ENCODE measurements at regions not wholly inside any gene's neighbourhood (a gene's known extent, or its start where the extent isn't known, plus 50 kb on each side); places are given as distances from the start of the nearest gene placed in this dataset.
"Not testable (repeated sequence)": the region's sequence is repeated elsewhere in the genome, so short reads cannot be mapped to it uniquely, and the experiment has no call there.

- H3K4me3 ChIP-seq (ENCODE audit: low read length); DNase-seq (ENCODE audit: low read depth, low spot score): not testable (repeated sequence)
Observed at GRCh38 chr9:41367301-41367700, 178.2 kb upstream of the ZNG1F start.

GRCh38 chr9:41361790-41362189, 172.7 kb upstream of the ZNG1F start:
- DNase-seq (ENCODE audit: low read depth, low spot score); H3K4me3 ChIP-seq (ENCODE audit: low read length): not testable (repeated sequence)

GRCh38 chr9:41359116-41359515, 170.0 kb upstream of the ZNG1F start:
- peak; percentile 19 for DNase-seq (ENCODE audit: low read depth, low spot score)
- peak overlapping the region; percentile 66 for H3K4me3 ChIP-seq (ENCODE audit: low read length)

GRCh38 chr9:41358682-41359081, 169.6 kb upstream of the ZNG1F start:
- DNase-seq (ENCODE audit: low read depth, low spot score), result peak; percentile 40
- peak overlapping the region; percentile 66 for H3K4me3 ChIP-seq (ENCODE audit: low read length)

- not testable (repeated sequence) for DNase-seq (ENCODE audit: low read depth, low spot score)
- H3K4me3 ChIP-seq (ENCODE audit: low read length), result peak overlapping the region; percentile 66
Observed at GRCh38 chr9:41357918-41358404, 168.8 kb upstream of the ZNG1F start.

- H3K4me3 ChIP-seq (ENCODE audit: low read length); DNase-seq (ENCODE audit: low read depth, low spot score): not testable (repeated sequence)
Observed at GRCh38 chr9:41357350-41357748, 168.2 kb upstream of the ZNG1F start.

GRCh38 chr9:41356588-41357349, 167.7 kb upstream of the ZNG1F start:
- H3K4me3 ChIP-seq (ENCODE audit: low read length); DNase-seq (ENCODE audit: low read depth, low spot score): not testable (repeated sequence)

- H3K4me3 ChIP-seq (ENCODE audit: low read length); DNase-seq (ENCODE audit: low read depth, low spot score): not testable (repeated sequence)
Observed at GRCh38 chr9:41355712-41356450, 166.8 kb upstream of the ZNG1F start.

- not testable (repeated sequence) for H3K4me3 ChIP-seq (ENCODE audit: low read length)
Observed at GRCh38 chr9:41354978-41355377, 165.9 kb upstream of the ZNG1F start.

GRCh38 chr9:41354060-41354934, 165.2 kb upstream of the ZNG1F start:
- DNase-seq (ENCODE audit: low read depth, low spot score); H3K4me3 ChIP-seq (ENCODE audit: low read length): not testable (repeated sequence)

More at GRCh38 chr9:41354978-41355377, 165.9 kb upstream of the ZNG1F start:
- DNase-seq (ENCODE audit: low read depth, low spot score), result not testable (repeated sequence)

GRCh38 chr9:41353026-41353425, 163.9 kb upstream of the ZNG1F start:
- not testable (repeated sequence) for DNase-seq (ENCODE audit: low read depth, low spot score); H3K4me3 ChIP-seq (ENCODE audit: low read length)

GRCh38 chr9:41352390-41352789, 163.3 kb upstream of the ZNG1F start:
- not testable (repeated sequence) for DNase-seq (ENCODE audit: low read depth, low spot score)

GRCh38 chr9:41347893-41348292, 158.8 kb upstream of the ZNG1F start:
- not testable (repeated sequence) for DNase-seq (ENCODE audit: low read depth, low spot score); H3K4me3 ChIP-seq (ENCODE audit: low read length)

More at GRCh38 chr9:41352390-41352789, 163.3 kb upstream of the ZNG1F start:
- not testable (repeated sequence) for H3K4me3 ChIP-seq (ENCODE audit: low read length)

- H3K4me3 ChIP-seq (ENCODE audit: low read length), result not testable (repeated sequence)
Observed at GRCh38 chr9:41332562-41332961, 143.4 kb upstream of the ZNG1F start.

GRCh38 chr9:41321277-41321676, 132.2 kb upstream of the ZNG1F start:
- not testable (repeated sequence) for DNase-seq (ENCODE audit: low read depth, low spot score); H3K4me3 ChIP-seq (ENCODE audit: low read length)

More at GRCh38 chr9:41332562-41332961, 143.4 kb upstream of the ZNG1F start:
- DNase-seq (ENCODE audit: low read depth, low spot score), result not testable (repeated sequence)

GRCh38 chr9:41308953-41309352, 119.8 kb upstream of the ZNG1F start:
- not testable (repeated sequence) for DNase-seq (ENCODE audit: low read depth, low spot score); H3K4me3 ChIP-seq (ENCODE audit: low read length)

GRCh38 chr9:41285744-41286143, 96.6 kb upstream of the ZNG1F start:
- H3K4me3 ChIP-seq (ENCODE audit: low read length); DNase-seq (ENCODE audit: low read depth, low spot score): not testable (repeated sequence)

GRCh38 chr9:41280299-41281238, 91.5 kb upstream of the ZNG1F start:
- DNase-seq (ENCODE audit: low read depth, low spot score); H3K4me3 ChIP-seq (ENCODE audit: low read length): not testable (repeated sequence)

Data from Jurkat, Clone E6-1 (cell line).